NCI-H1105 treated with DMSO at 0.1 percent for 48 hours (cell line): ENCODE measurements at regions not wholly inside any gene's neighbourhood (a gene's known extent, or its start where the extent isn't known, plus 50 kb on each side); places are given as distances from the start of the nearest gene placed in this dataset.
A peak's percentile ranks its signal among the peaks of the same experiment; 100 is the strongest.

ENCODE experiments used
- DNase-seq: peaks from one replicate; lab custom pipeline; 2025; lab: John Stamatoyannopoulos, UW

GRCh38 chr7:13144673-13145072 lies 457.2 kb downstream of the ARL4A start:
- no peak for DNase-seq

GRCh38 chr7:13148548-13148947 lies 461.1 kb downstream of the ARL4A start:
- no peak for DNase-seq

- no peak for DNase-seq
These were observed 464.5 kb downstream of the ARL4A start for GRCh38 chr7:13151978-13152377.

GRCh38 chr7:13152755-13153154 lies 465.3 kb downstream of the ARL4A start:
- DNase-seq, result no peak

- no peak for DNase-seq
These were observed 465.8 kb downstream of the ARL4A start for GRCh38 chr7:13153266-13153665.

- DNase-seq, result no peak
These were observed 466.3 kb downstream of the ARL4A start for GRCh38 chr7:13153742-13154141.

- DNase-seq, result peak; percentile 12
These were observed 467.8 kb downstream of the ARL4A start for GRCh38 chr7:13155188-13155587.

GRCh38 chr7:13159003-13159402 lies 471.6 kb downstream of the ARL4A start:
- DNase-seq, result no peak

GRCh38 chr7:13159467-13160184 lies 472.2 kb downstream of the ARL4A start:
- DNase-seq, result no peak

GRCh38 chr7:13161125-13161524 lies 473.7 kb downstream of the ARL4A start:
- DNase-seq, result no peak

GRCh38 chr7:13165854-13166253 lies 478.4 kb downstream of the ARL4A start:
- no peak for DNase-seq

GRCh38 chr7:13166801-13167200 lies 479.4 kb downstream of the ARL4A start:
- DNase-seq, result no peak

- DNase-seq, result no peak
These were observed 481.9 kb downstream of the ARL4A start for GRCh38 chr7:13169356-13169755.

GRCh38 chr7:13174991-13175390 lies 487.6 kb downstream of the ARL4A start:
- DNase-seq, result no peak

GRCh38 chr7:13179011-13179582 lies 491.7 kb downstream of the ARL4A start:
- no peak for DNase-seq

GRCh38 chr7:13179775-13180523 lies 492.5 kb downstream of the ARL4A start:
- no peak for DNase-seq

- DNase-seq, result peak; percentile 97
These were observed 493.8 kb downstream of the ARL4A start for GRCh38 chr7:13181216-13181615.

GRCh38 chr7:13185139-13185538 lies 497.7 kb downstream of the ARL4A start:
- DNase-seq, result no peak

- DNase-seq, result no peak
These were observed 500.9 kb downstream of the ARL4A start for GRCh38 chr7:13188236-13188805.

- DNase-seq, result no peak
These were observed 501.5 kb downstream of the ARL4A start for GRCh38 chr7:13188922-13189321.

- DNase-seq, result no peak
These were observed 502.2 kb downstream of the ARL4A start for GRCh38 chr7:13189668-13190067.

- DNase-seq, result no peak
These were observed 510.1 kb downstream of the ARL4A start for GRCh38 chr7:13197501-13197900.

GRCh38 chr7:13198036-13198435 lies 510.6 kb downstream of the ARL4A start:
- DNase-seq, result no peak
